Skeletal muscle tissue (tissue), 3 donors: ENCODE measurements at regions not wholly inside any gene's neighbourhood (a gene's known extent, or its start where the extent isn't known, plus 50 kb on each side); places are given as distances from the start of the nearest gene placed in this dataset.

Experiments used
- H3K27ac ChIP-seq: one replicate; pipeline ENCODE4 v1.7.0; 2013; ENCODE audit warnings: mild to moderate bottlenecking, low read depth, low read length, inconsistent platforms
- H3K27me3 ChIP-seq, 3 donors: one replicate each; pipeline ENCODE4 v1.7.0; 2013; ENCODE audit warnings: low read length in 3 of 3; ENCODE audit not compliant: control insufficient read depth in 3 of 3, insufficient read depth in 3 of 3
- H3K36me3 ChIP-seq, 3 donors: one replicate each; pipeline ENCODE4 v1.7.0; 2013; ENCODE audit warnings: low read length in 3 of 3; ENCODE audit not compliant: control insufficient read depth in 3 of 3, insufficient read depth in 3 of 3
- H3K4me1 ChIP-seq, 3 donors: one replicate each; pipeline ENCODE4 v1.7.0; 2013; ENCODE audit warnings: low read length in 3 of 3, mild to moderate bottlenecking in 3 of 3; ENCODE audit not compliant: control insufficient read depth in 3 of 3, insufficient read depth in 3 of 3
- H3K4me3 ChIP-seq, 3 donors: one replicate each; pipeline ENCODE4 v1.7.0; 2013; ENCODE audit warnings: low read length in 3 of 3
- H3K9ac ChIP-seq, 3 donors: one replicate each; pipeline ENCODE4 v1.7.0; 2013; ENCODE audit warnings: low read length in 3 of 3, mild to moderate bottlenecking in 3 of 3, moderate library complexity in 2 of 3, low read depth in 1 of 3
- H3K9me3 ChIP-seq, 3 donors: one replicate each; pipeline ENCODE4 v1.7.0; 2013; ENCODE audit warnings: low read length in 3 of 3; ENCODE audit not compliant: control insufficient read depth in 3 of 3
- donor health status: Osteomylitis.

DNA sequence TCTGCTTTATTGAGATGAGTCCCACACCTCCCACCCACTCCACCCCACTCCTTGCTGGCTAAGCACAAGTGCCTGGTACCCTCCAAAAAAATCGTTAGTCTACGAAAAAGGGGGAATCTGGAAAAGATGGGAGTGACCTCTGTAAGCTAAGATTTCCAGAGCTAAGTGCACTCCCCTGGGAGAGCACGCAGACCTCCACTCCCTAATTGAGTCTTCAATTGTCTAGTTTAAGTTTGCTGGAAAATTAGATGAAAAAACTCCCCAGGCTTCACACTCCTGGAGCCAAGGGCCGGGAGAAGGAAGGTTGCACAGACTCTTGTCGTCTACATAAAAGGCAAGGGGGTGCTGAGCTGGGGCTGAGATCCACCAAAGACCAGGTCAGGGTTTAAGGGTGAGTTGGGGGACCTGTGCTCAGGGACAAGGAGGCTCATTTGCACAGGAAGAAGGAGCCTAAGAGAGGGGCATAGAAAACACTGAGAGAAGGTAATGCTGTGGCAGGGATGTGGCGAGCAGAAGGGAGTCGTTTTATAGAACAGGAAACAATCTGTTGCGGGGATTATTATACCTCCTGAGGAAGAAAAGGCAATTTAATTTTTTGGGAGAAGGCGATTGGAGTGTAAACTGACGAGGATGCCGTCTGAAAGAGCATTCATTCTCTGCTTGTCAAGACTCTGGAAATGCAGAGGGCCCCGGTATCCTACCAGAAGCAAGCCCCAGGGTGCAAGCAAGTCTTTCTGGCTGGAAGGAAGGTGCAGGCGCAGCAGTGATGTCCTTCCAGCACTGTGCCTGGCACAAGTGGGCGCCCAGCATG lies 126.5 kb upstream of the DLG1 start:
- no peaks in the 10 kb centered on the region for H3K9me3 ChIP-seq
- H3K4me1 ChIP-seq, result peaks cover 0 to 4% (median 3%) of the 10 kb centered on the region in 3 donors
- no peak overlapping the region for H3K4me3 ChIP-seq
- H3K27me3 ChIP-seq, result peaks cover 0 to 8% (median 3%) of the 10 kb centered on the region in 3 donors
- no peak overlapping the region for H3K27ac ChIP-seq
- H3K36me3 ChIP-seq, result no peaks in the 10 kb centered on the region
- no peak overlapping the region for H3K9ac ChIP-seq

DNA sequence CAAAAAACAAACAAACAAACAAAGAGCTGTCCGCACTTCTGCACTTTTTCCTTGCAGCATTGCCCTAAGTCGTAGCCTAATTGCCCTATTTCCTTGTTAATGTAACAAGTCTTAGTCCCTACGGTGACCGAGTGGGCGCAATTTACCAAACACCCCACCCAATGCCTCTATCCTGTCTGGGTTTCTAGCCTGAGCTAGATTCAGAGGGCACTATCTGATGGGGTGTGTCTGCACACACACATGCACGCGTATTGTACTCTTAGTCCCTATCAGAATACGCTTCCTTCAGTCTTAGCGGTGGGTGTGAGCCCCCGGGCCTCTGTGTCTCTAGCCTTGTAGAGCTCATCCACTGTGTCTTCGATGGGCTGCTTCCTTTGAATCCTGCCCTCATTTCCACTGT lies 125.9 kb upstream of the DLG1 start:
- H3K27me3 ChIP-seq, result peaks cover 0 to 8% (median 7%) of the 10 kb centered on the region in 3 donors
- no peak overlapping the region for H3K4me3 ChIP-seq
- H3K9ac ChIP-seq, result no peak overlapping the region
- no peaks in the 10 kb centered on the region for H3K9me3 ChIP-seq
- peaks cover 0 to 4% (median 3%) of the 10 kb centered on the region in 3 donors for H3K4me1 ChIP-seq
- no peaks in the 10 kb centered on the region for H3K36me3 ChIP-seq
- H3K27ac ChIP-seq, result no peak overlapping the region

DNA sequence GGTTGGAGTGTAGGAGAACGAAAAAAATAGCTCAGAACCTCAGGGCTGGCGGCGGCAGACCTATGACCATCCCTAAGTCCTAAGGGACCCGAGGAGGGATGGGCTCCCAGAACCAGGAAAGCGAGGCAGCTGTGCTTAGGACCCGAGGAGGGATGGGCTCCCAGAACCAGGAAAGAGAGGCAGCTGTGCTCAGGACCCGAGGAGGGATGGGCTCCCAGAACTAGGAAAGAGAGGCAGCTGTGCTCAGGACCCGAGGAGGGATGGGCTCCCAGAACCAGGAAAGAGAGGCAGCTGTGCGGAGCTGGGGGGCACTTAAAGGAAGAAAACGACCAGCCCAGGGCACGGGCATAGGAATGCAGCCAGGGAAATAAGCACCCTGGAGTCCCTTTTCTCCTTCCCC lies 125.0 kb upstream of the DLG1 start:
- H3K27me3 ChIP-seq, result peaks cover 0 to 8% (median 7%) of the 10 kb centered on the region in 3 donors
- no peaks in the 10 kb centered on the region for H3K36me3 ChIP-seq
- H3K4me3 ChIP-seq, result no peak overlapping the region
- H3K9ac ChIP-seq, result no peak overlapping the region
- H3K4me1 ChIP-seq, result peaks cover 0 to 4% (median 3%) of the 10 kb centered on the region in 3 donors
- H3K27ac ChIP-seq, result no peak overlapping the region
- H3K9me3 ChIP-seq, result no peaks in the 10 kb centered on the region

DNA sequence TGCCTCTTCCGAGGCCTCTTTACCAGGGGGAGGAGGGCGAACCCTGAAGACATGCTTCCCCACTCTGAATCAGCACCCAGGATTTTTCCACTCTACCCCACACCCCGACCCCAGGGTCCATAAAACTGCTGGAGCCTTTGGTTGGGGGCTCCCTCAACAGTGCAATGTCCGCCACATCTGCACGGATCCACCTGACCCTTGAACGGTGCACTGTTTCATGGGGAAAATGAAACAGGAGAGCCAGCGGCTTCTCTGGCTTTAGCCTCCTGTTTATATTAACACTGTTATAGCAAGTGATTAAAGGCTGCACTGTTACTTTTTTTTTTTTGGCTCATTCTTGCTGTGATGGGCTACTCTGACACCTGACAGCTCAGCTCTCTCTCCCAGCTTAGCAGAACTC lies 124.1 kb upstream of the DLG1 start:
- Histone ChIP-seq H3K36me3 (no peaks in the 10 kb centered on the region), H3K4me3 (no peak overlapping the region), H3K27me3 (peaks cover 0 to 8% (median 7%) of the 10 kb centered on the region in 3 donors), H3K9ac (no peak overlapping the region), H3K4me1 (peaks cover 0 to 4% (median 0%) of the 10 kb centered on the region in 3 donors), H3K27ac (no peak overlapping the region), H3K9me3 (no peaks in the 10 kb centered on the region)

DNA sequence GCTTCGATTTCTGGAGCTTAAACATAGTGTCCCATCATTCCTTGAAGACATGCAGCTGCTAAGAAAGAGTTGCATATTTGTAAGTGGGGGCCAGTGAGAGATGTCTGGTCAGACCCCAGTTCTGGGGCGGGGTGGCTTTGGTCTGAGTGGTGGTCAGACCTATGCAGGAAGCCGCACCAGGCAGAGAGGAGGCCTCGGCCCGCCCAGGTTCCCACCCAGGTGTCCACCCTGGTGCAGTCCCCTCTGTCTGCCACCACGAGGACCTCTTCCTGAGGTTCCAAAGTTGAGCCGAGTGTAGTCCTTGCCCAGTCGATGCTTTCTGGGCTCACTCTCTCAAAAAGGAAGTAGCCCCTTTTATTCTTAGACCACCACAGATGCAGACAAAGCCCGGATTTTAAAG lies 122.6 kb upstream of the DLG1 start:
- H3K27me3 ChIP-seq, result peaks cover 0 to 8% (median 7%) of the 10 kb centered on the region in 3 donors
- H3K9ac ChIP-seq, result no peak overlapping the region
- no peak overlapping the region for H3K4me3 ChIP-seq
- no peaks in the 10 kb centered on the region for H3K36me3 ChIP-seq
- no peak overlapping the region for H3K27ac ChIP-seq
- H3K9me3 ChIP-seq, result no peaks in the 10 kb centered on the region
- H3K4me1 ChIP-seq, result peaks cover 0 to 4% (median 0%) of the 10 kb centered on the region in 3 donors

DNA sequence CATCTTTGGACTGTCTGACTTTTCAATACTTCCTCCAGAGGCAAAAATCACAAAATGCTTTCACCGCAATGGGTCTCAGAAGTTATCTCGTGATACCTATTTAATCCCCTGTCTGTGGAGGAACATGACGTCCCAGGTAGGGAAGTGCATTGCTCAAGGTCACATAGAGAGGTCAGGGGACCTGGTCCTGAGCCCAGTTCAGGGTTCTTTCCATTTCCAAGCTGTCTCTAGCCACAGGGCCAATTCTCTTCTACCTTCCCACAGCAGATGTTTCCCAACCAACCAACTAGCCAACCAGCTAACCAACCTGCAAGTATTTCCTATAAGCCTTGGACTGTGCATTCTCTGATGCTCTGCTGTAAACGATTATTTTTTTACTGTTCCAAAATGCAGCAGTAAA lies 122.2 kb upstream of the DLG1 start:
- Histone ChIP-seq H3K4me1 (peaks cover 0 to 4% (median 0%) of the 10 kb centered on the region in 3 donors), H3K9ac (no peak overlapping the region), H3K9me3 (no peaks in the 10 kb centered on the region), H3K27ac (no peak overlapping the region), H3K27me3 (peaks cover 0 to 8% (median 7%) of the 10 kb centered on the region in 3 donors), H3K36me3 (no peaks in the 10 kb centered on the region), H3K4me3 (no peak overlapping the region)

DNA sequence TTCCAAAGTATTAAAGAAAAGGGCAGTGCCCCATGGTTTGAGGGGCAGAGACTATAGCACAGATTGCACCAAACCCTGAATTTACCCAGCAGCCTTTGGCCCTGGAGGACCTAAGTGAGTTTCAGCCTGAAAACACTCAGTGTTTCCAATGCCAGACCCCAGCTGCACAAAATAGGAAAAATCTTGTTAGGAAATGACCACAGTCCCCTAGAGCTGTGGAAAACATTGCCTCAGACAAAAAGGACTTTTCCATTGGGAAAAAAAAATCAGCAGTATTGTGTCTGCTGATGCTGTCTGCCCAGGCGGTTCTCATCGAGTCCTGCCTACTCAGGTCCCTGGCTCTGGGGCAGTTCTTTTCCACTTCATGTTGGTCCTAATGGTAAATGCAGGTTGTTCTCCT lies 121.7 kb upstream of the DLG1 start:
- no peaks in the 10 kb centered on the region for H3K9me3 ChIP-seq
- H3K27ac ChIP-seq, result no peak overlapping the region
- peaks cover 0 to 8% (median 7%) of the 10 kb centered on the region in 3 donors for H3K27me3 ChIP-seq
- H3K4me3 ChIP-seq, result no peak overlapping the region
- H3K4me1 ChIP-seq, result peaks cover 0 to 4% (median 0%) of the 10 kb centered on the region in 3 donors
- H3K36me3 ChIP-seq, result no peaks in the 10 kb centered on the region
- no peak overlapping the region for H3K9ac ChIP-seq

DNA sequence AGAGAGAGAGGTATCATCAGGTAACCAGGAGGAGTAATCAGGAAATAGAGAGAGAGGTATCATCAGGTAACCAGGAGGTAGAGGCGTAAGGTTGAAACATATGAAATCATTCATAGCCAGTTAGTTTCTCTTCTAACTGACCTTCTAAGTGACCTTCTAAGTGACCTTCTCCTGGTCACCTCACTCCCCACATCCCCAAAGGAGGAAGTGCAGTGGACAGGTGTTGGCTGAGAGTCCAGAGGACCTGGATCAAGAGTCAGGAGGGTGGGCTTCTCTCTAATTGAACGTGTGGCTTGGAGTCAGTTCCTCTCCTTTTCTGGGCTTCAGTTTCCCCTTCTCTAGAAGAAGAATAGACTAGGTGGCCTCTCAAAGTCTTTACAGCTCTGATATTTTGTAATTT lies 121.3 kb upstream of the DLG1 start:
- Histone ChIP-seq H3K4me3 (no peak overlapping the region), H3K27me3 (peaks cover 0 to 8% (median 7%) of the 10 kb centered on the region in 3 donors), H3K9ac (no peak overlapping the region), H3K4me1 (peaks cover 0 to 4% (median 0%) of the 10 kb centered on the region in 3 donors), H3K27ac (no peak overlapping the region), H3K36me3 (no peaks in the 10 kb centered on the region), H3K9me3 (no peaks in the 10 kb centered on the region)

DNA sequence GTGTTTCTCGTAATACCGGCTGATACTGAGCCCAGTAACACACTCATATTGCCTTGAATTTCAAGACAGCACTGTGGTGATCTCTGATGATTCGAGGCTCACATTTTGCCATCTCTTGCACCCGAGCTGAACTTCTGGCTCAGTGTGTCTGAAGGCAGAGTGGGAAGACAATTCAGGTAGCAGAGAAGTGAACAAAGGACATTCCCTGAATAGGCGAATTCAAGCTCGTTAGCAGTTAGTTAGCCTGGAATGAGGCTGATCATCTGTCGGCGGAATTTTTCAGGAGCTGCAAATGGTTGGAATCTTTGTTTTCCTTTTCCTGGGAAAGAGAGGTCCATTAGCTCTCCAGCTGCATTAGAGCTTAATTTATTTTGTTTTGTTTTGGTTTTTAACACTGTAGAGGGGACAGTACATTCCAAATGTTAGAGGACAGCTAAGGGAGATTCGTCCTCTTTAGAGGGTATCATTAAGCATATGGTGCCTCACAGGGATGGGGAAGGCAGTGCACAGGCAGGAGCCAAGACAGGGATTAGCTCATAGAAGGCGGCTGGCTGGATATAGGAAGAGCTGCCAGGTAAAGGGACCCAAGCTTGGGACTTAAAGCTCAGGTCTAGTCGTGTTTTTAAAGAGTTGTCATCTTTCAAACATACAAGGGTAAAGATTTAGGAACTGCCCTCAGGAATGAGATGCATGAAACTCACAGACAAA lies 119.7 kb upstream of the DLG1 start:
- H3K9ac ChIP-seq, result no peak overlapping the region
- no peak overlapping the region for H3K27ac ChIP-seq
- H3K4me1 ChIP-seq, result peaks cover 0 to 4% (median 0%) of the 10 kb centered on the region in 3 donors
- H3K27me3 ChIP-seq, result peaks cover 0 to 6% (median 4%) of the 10 kb centered on the region in 3 donors
- no peak overlapping the region for H3K4me3 ChIP-seq
- H3K9me3 ChIP-seq, result no peaks in the 10 kb centered on the region
- no peaks in the 10 kb centered on the region for H3K36me3 ChIP-seq

DNA sequence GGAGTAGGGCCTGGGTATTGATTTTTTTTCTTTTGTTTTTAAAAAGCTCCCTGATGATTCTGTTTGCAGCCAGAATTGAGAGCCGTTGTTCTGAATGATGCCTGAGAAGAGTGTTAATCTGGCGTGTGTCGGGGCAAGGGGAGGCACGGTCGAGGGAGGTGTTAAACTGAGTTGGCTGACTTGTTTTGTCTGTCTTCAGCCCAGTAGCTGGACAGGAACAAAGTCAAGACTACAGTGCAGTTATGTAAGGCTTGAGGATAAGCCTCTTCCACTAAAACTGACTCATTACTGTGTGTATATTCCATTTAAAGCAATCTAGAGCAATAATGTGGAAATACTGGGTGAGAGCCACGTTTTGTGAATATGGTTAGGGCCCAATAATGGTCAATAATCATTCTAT lies 119.0 kb upstream of the DLG1 start:
- peaks cover 0 to 4% (median 0%) of the 10 kb centered on the region in 3 donors for H3K4me1 ChIP-seq
- H3K36me3 ChIP-seq, result no peaks in the 10 kb centered on the region
- H3K4me3 ChIP-seq, result no peak overlapping the region
- no peak overlapping the region for H3K27ac ChIP-seq
- no peak overlapping the region for H3K9ac ChIP-seq
- peaks cover 0 to 5% (median 4%) of the 10 kb centered on the region in 3 donors for H3K27me3 ChIP-seq
- H3K9me3 ChIP-seq, result no peaks in the 10 kb centered on the region
